H9 (cell line): ENCODE measurements at regions not wholly inside any gene's neighbourhood (a gene's known extent, or its start where the extent isn't known, plus 50 kb on each side); places are given as distances from the start of the nearest gene placed in this dataset.

ENCODE experiments used
- DNase-seq: peaks from one replicate; pipeline ENCODE4 v3.0.0-alpha.2; 2017
- H2AFZ ChIP-seq: one replicate; pipeline ENCODE4 v1.6.1; 2013; ENCODE audit warnings: mild to moderate bottlenecking, low read length, control low read depth, moderate library complexity
- H2AK5ac ChIP-seq: 2 replicates; pipeline ENCODE4 v1.6.1; 2013; ENCODE audit warnings: low read length, control low read depth, mixed read lengths; ENCODE audit not compliant: insufficient read length
- H2BK120ac ChIP-seq: one replicate; pipeline ENCODE4 v1.6.1; 2013; ENCODE audit warnings: low read depth, mild to moderate bottlenecking, low read length, control low read depth, inconsistent platforms; ENCODE audit not compliant: poor library complexity, severe bottlenecking
- H2BK12ac ChIP-seq: 2 replicates; pipeline ENCODE4 v1.6.1; 2013; ENCODE audit warnings: low read length, control low read depth, mixed read lengths, low read depth; ENCODE audit not compliant: insufficient read length
- H2BK15ac ChIP-seq: 2 replicates; pipeline ENCODE4 v1.6.1; 2013; ENCODE audit warnings: low read depth, low read length, control low read depth
- H2BK20ac ChIP-seq: one replicate; pipeline ENCODE4 v1.6.1; 2013; ENCODE audit warnings: low read depth, mild to moderate bottlenecking, low read length, control low read depth, inconsistent platforms; ENCODE audit not compliant: poor library complexity, severe bottlenecking
- H2BK5ac ChIP-seq: 2 replicates; pipeline ENCODE4 v1.6.1; 2013; ENCODE audit warnings: low read length, control low read depth, mixed read lengths; ENCODE audit not compliant: insufficient read length
- H3K14ac ChIP-seq: 2 replicates; pipeline ENCODE4 v1.6.1; 2013; ENCODE audit warnings: low read length, control low read depth; ENCODE audit not compliant: insufficient read depth
- H3K18ac ChIP-seq: 2 replicates; pipeline ENCODE4 v1.6.1; 2013; ENCODE audit warnings: low read depth, mild to moderate bottlenecking, mixed read lengths, low read length, control low read depth; ENCODE audit not compliant: insufficient read length
- H3K23ac ChIP-seq: 2 replicates; pipeline ENCODE4 v1.6.1; 2013; ENCODE audit warnings: low read length, control low read depth, mixed read lengths, low read depth; ENCODE audit not compliant: insufficient read length
- H3K23me2 ChIP-seq: 2 replicates; pipeline ENCODE4 v1.6.1; 2013; ENCODE audit warnings: low read depth, mild to moderate bottlenecking, mixed read lengths, low read length, control low read depth; ENCODE audit not compliant: insufficient read length, poor library complexity, severe bottlenecking
- H3K27ac ChIP-seq: 2 replicates; pipeline ENCODE4 v1.5.1; 2013; ENCODE audit warnings: low read length, control low read depth, mixed read lengths, low read depth; ENCODE audit not compliant: insufficient read length
- H3K27me3 ChIP-seq: 2 replicates; pipeline ENCODE4 v1.6.1; 2013; ENCODE audit warnings: low read length, control low read depth, inconsistent platforms; ENCODE audit not compliant: insufficient read depth
- H3K4ac ChIP-seq: 2 replicates; pipeline ENCODE4 v1.6.1; 2013; ENCODE audit warnings: low read depth, mild to moderate bottlenecking, control low read depth, inconsistent platforms, low read length, moderate library complexity
- H3K4me1 ChIP-seq: 2 replicates; pipeline ENCODE4 v1.6.1; 2013; ENCODE audit warnings: low read length, control low read depth, inconsistent platforms; ENCODE audit not compliant: insufficient read depth
- H3K4me2 ChIP-seq: 2 replicates; pipeline ENCODE4 v1.6.1; 2013; ENCODE audit warnings: low read length, control low read depth, mixed read lengths; ENCODE audit not compliant: insufficient read length, insufficient read depth
- H3K56ac ChIP-seq: 2 replicates; pipeline ENCODE4 v1.6.1; 2013; ENCODE audit warnings: low read depth, mild to moderate bottlenecking, mixed read lengths, low read length, control low read depth; ENCODE audit not compliant: insufficient read length
- H3K79me1 ChIP-seq: 2 replicates; pipeline ENCODE4 v1.6.1; 2013; ENCODE audit warnings: low read depth, mild to moderate bottlenecking, moderate library complexity, low read length, control low read depth, inconsistent platforms; ENCODE audit not compliant: insufficient read depth, poor library complexity, severe bottlenecking
- H3K79me2 ChIP-seq: 2 replicates; pipeline ENCODE4 v1.6.1; 2013; ENCODE audit warnings: low read length, control low read depth, inconsistent platforms; ENCODE audit not compliant: insufficient read depth
- H3K9ac ChIP-seq: 2 replicates; pipeline ENCODE4 v1.6.1; 2013; ENCODE audit warnings: low read length, control low read depth, mixed read lengths; ENCODE audit not compliant: insufficient read length; ENCODE audit errors: extremely low read depth
- H3K9me3 ChIP-seq: one replicate; pipeline ENCODE4 v1.6.1; 2013; ENCODE audit warnings: low read depth, low read length, inconsistent platforms; ENCODE audit not compliant: control insufficient read depth
- H3T11ph ChIP-seq: one replicate; pipeline ENCODE4 v1.6.1; 2013; ENCODE audit warnings: mild to moderate bottlenecking, low read length, control low read depth, inconsistent platforms
- H4K20me1 ChIP-seq: one replicate; pipeline ENCODE4 v1.6.1; 2013; ENCODE audit not compliant: control insufficient read depth, insufficient read length, insufficient read depth
- H4K5ac ChIP-seq: 2 replicates; pipeline ENCODE4 v1.6.1; 2013; ENCODE audit warnings: low read depth, mild to moderate bottlenecking, mixed read lengths, low read length, control low read depth; ENCODE audit not compliant: insufficient read length
- H4K8ac ChIP-seq: replicated peaks from 2 replicates; pipeline ENCODE4 v1.6.1; 2013; ENCODE audit warnings: low read length, control low read depth, mixed read lengths, low read depth; ENCODE audit not compliant: insufficient read length
- H4K91ac ChIP-seq: 2 replicates; pipeline ENCODE4 v1.6.1; 2013; ENCODE audit warnings: low read depth, mild to moderate bottlenecking, moderate library complexity, mixed read lengths, low read length, control low read depth; ENCODE audit not compliant: insufficient read length
- H3K27ac Mint-ChIP-seq, 3 experiments: 2 replicates in 2 of 3; 3 replicates in 1 of 3; pipeline ENCODE4 v1.8.0; 2020 to 2021; ENCODE audit warnings: mixed read lengths in 3 of 3, mild to moderate bottlenecking in 1 of 3, moderate library complexity in 1 of 3
- H3K27me3 Mint-ChIP-seq: 2 replicates; pipeline ENCODE4 v1.8.0; 2021; ENCODE audit warnings: low read depth, mild to moderate bottlenecking, moderate library complexity, mixed read lengths
- H3K36me3 Mint-ChIP-seq, 3 experiments: 2 replicates in 2 of 3; 3 replicates in 1 of 3; pipeline ENCODE4 v1.8.0; 2020 to 2021; ENCODE audit warnings: low read depth in 3 of 3, mixed read lengths in 3 of 3; ENCODE audit not compliant: insufficient read depth in 1 of 3
- H3K4me1 Mint-ChIP-seq, 2 experiments: 2 replicates each; pipeline ENCODE4 v1.8.0; 2020; ENCODE audit warnings: mixed read lengths in 2 of 2
- H3K4me3 Mint-ChIP-seq, 2 experiments: 2 replicates in 1 of 2; 3 replicates in 1 of 2; pipeline ENCODE4 v1.8.0; 2020 to 2021; ENCODE audit warnings: mild to moderate bottlenecking in 2 of 2, mixed read lengths in 2 of 2, moderate library complexity in 1 of 2
- H3K9me3 Mint-ChIP-seq, 2 experiments: 2 replicates in 1 of 2; 3 replicates in 1 of 2; pipeline ENCODE4 v1.8.0; 2020; ENCODE audit warnings: mild to moderate bottlenecking in 2 of 2, mixed read lengths in 2 of 2, moderate library complexity in 1 of 2
- CTCF ChIP-seq: fragments of 200-600 bp; sonication (generic); conservative IDR thresholded peaks from 3 replicates; pipeline ENCODE4 v1.8.0; 2021; ENCODE audit warnings: antibody characterized with exemption, mild to moderate bottlenecking
- WGBS: extraction: QIAGEN DNeasy Blood & Tissue Kit; methylation state at CpG from one replicate; pipeline ENCODE4 v1.1.7; 2013; ENCODE audit warnings: missing lambda C conversion rate, low lambda C conversion rate, mixed read lengths; ENCODE audit not compliant: insufficient read length; ENCODE audit errors: extremely low coverage; 5-methylcytosine and 5-hydroxymethylcytosine counted together

GRCh38 chr5:114898602-114899001 is 271.1 kb downstream of the TRIM36 start:
- DNase-seq = no peak
- no CpG with 5 or more reads among the region's 2 CpGs for WGBS

More at GRCh38 chr5:114898602-114899001, 271.1 kb downstream of the TRIM36 start:
- Histone ChIP-seq H2AK5ac (no peak overlapping the region), H3K4ac (no peak overlapping the region), H3K27ac (no peak overlapping the region), H3T11ph (no peak overlapping the region), H3K23me2 (no peaks in the 10 kb centered on the region), H4K8ac (no peak overlapping the region), H3K23ac (no peak overlapping the region), H4K20me1 (no peaks in the 10 kb centered on the region), H2BK12ac (no peak overlapping the region), H2BK120ac (no peak overlapping the region), H3K79me2 (no peaks in the 10 kb centered on the region), H3K56ac (no peak overlapping the region), H3K9ac (no peak overlapping the region), H2BK15ac (no peak overlapping the region), H3K18ac (no peak overlapping the region), H3K9me3 (no peaks in the 10 kb centered on the region), H4K5ac (no peak overlapping the region), H2BK5ac (no peak overlapping the region), H2BK20ac (no peak overlapping the region), H4K91ac (no peak overlapping the region), H2AFZ (no peak overlapping the region), H3K4me2 (no peak overlapping the region), H3K79me1 (no peaks in the 10 kb centered on the region), H3K27me3 (no peaks in the 10 kb centered on the region), H3K4me1 (no peaks in the 10 kb centered on the region), H3K14ac (no peak overlapping the region)
- Mint-ChIP-seq H3K9me3 (no peaks in the 10 kb centered on the region; a peak in 2 of 5 replicates), H3K27ac (no peak overlapping the region), H3K4me1 (no peaks in the 10 kb centered on the region), H3K4me3 (no peak overlapping the region), H3K27me3 (no peaks in the 10 kb centered on the region; the same call in 1 of the 2 replicates), H3K36me3 (no peaks in the 10 kb centered on the region; a peak in 1 of 7 replicates)
- TF ChIP-seq CTCF = peak; percentile 62; the same call in 2 of the 3 replicates
